ENCODE measurements at regions not wholly inside any gene's neighbourhood (a gene's known extent, or its start where the extent isn't known, plus 50 kb on each side); places are given as distances from the start of the nearest gene placed in this dataset.

- H3K4me3 ChIP-seq (ENCODE audit: low read length), result no peak overlapping the region
- no peaks in the 10 kb centered on the region for H3K9me3 ChIP-seq (ENCODE audit: insufficient read depth, low read length)
- no peak overlapping the region for H2AFZ ChIP-seq (ENCODE audit: low read depth, low read length)
- no peak overlapping the region for H3K4me2 ChIP-seq (ENCODE audit: low read length)
- no peak for TF ChIP-seq EZH2phosphoT487 (IDR thresholded peaks at IDR 0.05; ENCODE audit: low read depth)
- TF ChIP-seq CTCF (IDR thresholded peaks at IDR 0.05; ENCODE audit: low read depth, low read length), result peak; percentile 59
- no peaks in the 10 kb centered on the region for H3K27me3 ChIP-seq (ENCODE audit: low read depth, low read length)
- H3K36me3 ChIP-seq (replicated peaks; ENCODE audit: low read depth, low read length), result no peaks in the 10 kb centered on the region
- H3K9ac ChIP-seq (ENCODE audit: low read length), result no peak overlapping the region
- H3K79me2 ChIP-seq (ENCODE audit: low read length), result no peaks in the 10 kb centered on the region
- no peak overlapping the region for H3K27ac ChIP-seq (ENCODE audit: low read length)
- H4K20me1 ChIP-seq (ENCODE audit: insufficient read depth, low read length), result no peaks in the 10 kb centered on the region; the same call in 1 of the 2 replicates
- peaks cover 11% of the 10 kb centered on the region for H3K4me1 ChIP-seq (ENCODE audit: low read length)
These were observed 584.8 kb downstream of the PLA2G4A start for GRCh38 chr1:187413405-187414169.

GRCh38 chr1:187415065-187415464 lies 586.3 kb downstream of the PLA2G4A start:
- peaks cover 9% of the 10 kb centered on the region for H3K4me1 ChIP-seq (ENCODE audit: low read length)
- no peaks in the 10 kb centered on the region for H3K27me3 ChIP-seq (ENCODE audit: low read depth, low read length)
- H3K79me2 ChIP-seq (ENCODE audit: low read length), result no peaks in the 10 kb centered on the region
- no peak overlapping the region for H3K27ac ChIP-seq (ENCODE audit: low read length)
- H3K4me2 ChIP-seq (ENCODE audit: low read length), result no peak overlapping the region
- H3K9me3 ChIP-seq (ENCODE audit: insufficient read depth, low read length), result no peaks in the 10 kb centered on the region
- no peaks in the 10 kb centered on the region for H3K36me3 ChIP-seq (replicated peaks; ENCODE audit: low read depth, low read length)
- H3K4me3 ChIP-seq (ENCODE audit: low read length), result no peak overlapping the region
- H2AFZ ChIP-seq (ENCODE audit: low read depth, low read length), result no peak overlapping the region
- H3K9ac ChIP-seq (ENCODE audit: low read length), result no peak overlapping the region
- no peaks in the 10 kb centered on the region; the same call in 1 of the 2 replicates for H4K20me1 ChIP-seq (ENCODE audit: insufficient read depth, low read length)
- TF ChIP-seq EZH2phosphoT487 (IDR thresholded peaks at IDR 0.05; ENCODE audit: low read depth) (no peak), CTCF (IDR thresholded peaks at IDR 0.05; ENCODE audit: low read depth, low read length) (no peak)

GRCh38 chr1:187417520-187417919 lies 588.8 kb downstream of the PLA2G4A start:
- Histone ChIP-seq H3K36me3 (replicated peaks; ENCODE audit: low read depth, low read length) (no peaks in the 10 kb centered on the region), H3K27ac (ENCODE audit: low read length) (no peak overlapping the region), H3K27me3 (ENCODE audit: low read depth, low read length) (no peaks in the 10 kb centered on the region), H3K9me3 (ENCODE audit: insufficient read depth, low read length) (no peaks in the 10 kb centered on the region), H4K20me1 (ENCODE audit: insufficient read depth, low read length) (no peaks in the 10 kb centered on the region), H3K4me3 (ENCODE audit: low read length) (no peak overlapping the region), H3K4me2 (ENCODE audit: low read length) (no peak overlapping the region), H2AFZ (ENCODE audit: low read depth, low read length) (no peak overlapping the region), H3K4me1 (ENCODE audit: low read length) (no peaks in the 10 kb centered on the region), H3K9ac (ENCODE audit: low read length) (no peak overlapping the region), H3K79me2 (ENCODE audit: low read length) (no peaks in the 10 kb centered on the region)
- no peak for TF ChIP-seq CTCF (IDR thresholded peaks at IDR 0.05; ENCODE audit: low read depth, low read length)
- no peak for TF ChIP-seq EZH2phosphoT487 (IDR thresholded peaks at IDR 0.05; ENCODE audit: low read depth)

GRCh38 chr1:187433598-187433997 lies 604.8 kb downstream of the PLA2G4A start:
- Histone ChIP-seq H3K4me1 (ENCODE audit: low read length) (no peaks in the 10 kb centered on the region), H3K27ac (ENCODE audit: low read length) (no peak overlapping the region), H4K20me1 (ENCODE audit: insufficient read depth, low read length) (no peaks in the 10 kb centered on the region), H3K79me2 (ENCODE audit: low read length) (no peaks in the 10 kb centered on the region), H3K36me3 (replicated peaks; ENCODE audit: low read depth, low read length) (no peaks in the 10 kb centered on the region), H3K4me2 (ENCODE audit: low read length) (no peak overlapping the region), H3K9ac (ENCODE audit: low read length) (no peak overlapping the region), H3K27me3 (ENCODE audit: low read depth, low read length) (no peaks in the 10 kb centered on the region), H3K4me3 (ENCODE audit: low read length) (no peak overlapping the region), H2AFZ (ENCODE audit: low read depth, low read length) (no peak overlapping the region), H3K9me3 (ENCODE audit: insufficient read depth, low read length) (no peaks in the 10 kb centered on the region)
- TF ChIP-seq CTCF (IDR thresholded peaks at IDR 0.05; ENCODE audit: low read depth, low read length), result no peak
- no peak for TF ChIP-seq EZH2phosphoT487 (IDR thresholded peaks at IDR 0.05; ENCODE audit: low read depth)

All from OCI-LY3 (cell line).